Erythroblast (primary cell): ENCODE measurements at regions not wholly inside any gene's neighbourhood (a gene's known extent, or its start where the extent isn't known, plus 50 kb on each side); places are given as distances from the start of the nearest gene placed in this dataset.

Experiments used
- GATA1 ChIP-seq: IDR thresholded peaks from 2 replicates; pipeline ENCODE4 v1.6.1; 2011; ENCODE audit warnings: low read depth, mild to moderate bottlenecking, control low read depth, low read length, moderate library complexity
- POLR2A ChIP-seq: IDR thresholded peaks from 2 replicates; pipeline ENCODE4 v1.6.1; 2011; ENCODE audit warnings: mild to moderate bottlenecking, low read length

- TF ChIP-seq POLR2A (no peak), GATA1 (no peak)
These were observed 79.8 kb upstream of the CCN6 start for GRCh38 chr6:111973927-111974639.
